OCI-LY7 (cell line): ENCODE measurements at regions not wholly inside any gene's neighbourhood (a gene's known extent, or its start where the extent isn't known, plus 50 kb on each side); places are given as distances from the start of the nearest gene placed in this dataset.
"Not testable (repeated sequence)": the region's sequence is repeated elsewhere in the genome, so short reads cannot be mapped to it uniquely, and the experiment has no call there.

Experiments
- BruUV-seq: library from RNA; stranded (reverse); fragments of 400-500 nt; replicated peaks from 2 replicates; lab custom pipeline; 2021; lab: Mats Ljungman, UMichigan
- CTCF ChIA-PET: fragments of 300-600 bp; sonication (Branson Sonifier 250); formaldehyde crosslinking; loops from one replicate; lab custom pipeline; 2022; ENCODE audit warnings: antibody characterized with exemption; ENCODE audit not compliant: unreplicated experiment; lab: Charles Lee
- POLR2A ChIA-PET: fragments of 300-600 bp; sonication (Branson Sonifier 250); formaldehyde crosslinking; loops from one replicate; lab custom pipeline; 2022; ENCODE audit warnings: antibody characterized with exemption; lab: Charles Lee
- DNase-seq: peaks from one replicate; pipeline ENCODE4 v3.0.0-alpha.2; 2015; ENCODE audit warnings: low spot score
- H2AFZ ChIP-seq: fragments of 200-600 bp; sonication (generic), shearing (Covaris generic); 2 replicates; pipeline ENCODE4 v1.6.1; 2014; ENCODE audit warnings: mild to moderate bottlenecking, antibody characterized with exemption, low read length, moderate library complexity
- H3K27ac ChIP-seq: fragments of 200-600 bp; sonication (generic); 2 replicates; pipeline ENCODE4 v1.5.1; 2014; ENCODE audit warnings: mixed run types, low read depth, mild to moderate bottlenecking, moderate library complexity, low read length, inconsistent platforms; ENCODE audit not compliant: poor library complexity, severe bottlenecking
- H3K36me3 ChIP-seq: fragments of 200-600 bp; sonication (generic); 2 replicates; pipeline ENCODE4 v1.6.1; 2014; ENCODE audit warnings: mild to moderate bottlenecking, antibody characterized with exemption, low read length, moderate library complexity, mixed read lengths; ENCODE audit not compliant: insufficient read depth
- H3K4me1 ChIP-seq: fragments of 200-600 bp; sonication (generic); 2 replicates; pipeline ENCODE4 v1.5.1; 2014; ENCODE audit warnings: mild to moderate bottlenecking, low read length; ENCODE audit not compliant: insufficient read depth, poor library complexity, severe bottlenecking
- H3K4me2 ChIP-seq: fragments of 200-600 bp; sonication (generic); 2 replicates; pipeline ENCODE4 v1.6.1; 2014; ENCODE audit warnings: mild to moderate bottlenecking, low read length
- H3K4me3 ChIP-seq: fragments of 200-600 bp; sonication (generic); 2 replicates; pipeline ENCODE4 v1.5.1; 2014; ENCODE audit warnings: mild to moderate bottlenecking, low read depth, low read length; ENCODE audit not compliant: poor library complexity, severe bottlenecking
- H3K79me2 ChIP-seq: fragments of 200-600 bp; sonication (generic); 2 replicates; pipeline ENCODE4 v1.6.1; 2016; ENCODE audit warnings: low read depth, mild to moderate bottlenecking, low read length, moderate library complexity, mixed read lengths; ENCODE audit not compliant: insufficient read depth
- H3K9me2 ChIP-seq: fragments of 200-600 bp; sonication (generic); 2 replicates; pipeline ENCODE4 v1.6.1; 2016; ENCODE audit warnings: mild to moderate bottlenecking, low read length, mixed read lengths; ENCODE audit not compliant: insufficient read depth
- H3K9me3 ChIP-seq: fragments of 200-600 bp; sonication (generic); 2 replicates; pipeline ENCODE4 v1.6.1; 2014; ENCODE audit warnings: mild to moderate bottlenecking, mixed run types, low read length, mixed read lengths
- H4K20me1 ChIP-seq: fragments of 200-600 bp; sonication (generic); 2 replicates; pipeline ENCODE4 v1.6.1; 2014; ENCODE audit warnings: mild to moderate bottlenecking, antibody characterized with exemption, low read length, moderate library complexity, mixed read lengths; ENCODE audit not compliant: insufficient read depth
- CTCF ChIP-seq: fragments of 200-600 bp; sonication (generic); conservative IDR thresholded peaks from 2 replicates; pipeline ENCODE4 v1.5.1; 2014; ENCODE audit warnings: mild to moderate bottlenecking, antibody characterized with exemption, low read length, moderate library complexity, mixed read lengths
- EZH2phosphoT487 ChIP-seq: fragments of 200-600 bp; sonication (generic); IDR thresholded peaks from 2 replicates; pipeline ENCODE4 v1.6.1; 2018; ENCODE audit warnings: low read depth, borderline replicate concordance, mild to moderate bottlenecking, mixed run types, antibody characterized with exemption, low read length, moderate library complexity, mixed read lengths
- intact Hi-C: fragments of 100-400 bp; cut with micrococcal nuclease; formaldehyde crosslinking; loops from one replicate; pipeline ENCODE4 v1.10.0; 2022; ENCODE audit not compliant: unreplicated experiment

GRCh38 chr5:32866138-32866537 is 155.0 kb downstream of the NPR3 start:
- Histone ChIP-seq H3K36me3 (no peaks in the 10 kb centered on the region), H3K9me2 (no peaks in the 10 kb centered on the region), H3K79me2 (no peaks in the 10 kb centered on the region), H3K4me2 (no peak overlapping the region), H3K4me1 (no peaks in the 10 kb centered on the region), H3K27ac (no peak overlapping the region), H3K4me3 (no peak overlapping the region), H2AFZ (no peak overlapping the region), H3K9me3 (no peaks in the 10 kb centered on the region), H4K20me1 (no peaks in the 10 kb centered on the region)
- POLR2A ChIA-PET: no interaction called here
- no peak for DNase-seq
- intact Hi-C loops: no loop called here
- no TSS peak for BruUV-seq
- CTCF ChIA-PET: no interaction called here
- TF ChIP-seq EZH2phosphoT487: no peak
- no peak for TF ChIP-seq CTCF

GRCh38 chr5:32869216-32869615 is 158.1 kb downstream of the NPR3 start:
- Histone ChIP-seq H3K79me2 (no peaks in the 10 kb centered on the region), H3K27ac (no peak overlapping the region), H3K4me2 (no peak overlapping the region), H3K4me1 (no peaks in the 10 kb centered on the region), H3K9me2 (no peaks in the 10 kb centered on the region), H3K4me3 (no peak overlapping the region), H4K20me1 (no peaks in the 10 kb centered on the region), H3K36me3 (no peaks in the 10 kb centered on the region), H2AFZ (no peak overlapping the region), H3K9me3 (no peaks in the 10 kb centered on the region)
- ChIA-PET CTCF (no interaction called here), POLR2A (no interaction called here)
- TF ChIP-seq EZH2phosphoT487: no peak
- TF ChIP-seq CTCF: no peak
- no TSS peak for BruUV-seq
- intact Hi-C loops: no loop called here
- no peak for DNase-seq

GRCh38 chr5:32876791-32877190 is 165.7 kb downstream of the NPR3 start:
- ChIA-PET POLR2A (no interaction called here), CTCF (no interaction called here)
- no peaks in the 10 kb centered on the region for H3K4me1 ChIP-seq
- H3K79me2 ChIP-seq: no peaks in the 10 kb centered on the region
- H3K9me3 ChIP-seq: no peaks in the 10 kb centered on the region
- no peaks in the 10 kb centered on the region for H3K36me3 ChIP-seq
- H3K4me2 ChIP-seq: no peak overlapping the region
- intact Hi-C loops: no loop called here
- TF ChIP-seq EZH2phosphoT487 (no peak), CTCF (no peak)
- H3K9me2 ChIP-seq: no peaks in the 10 kb centered on the region
- no peak overlapping the region for H3K27ac ChIP-seq
- H3K4me3 ChIP-seq: no peak overlapping the region
- DNase-seq: no peak
- H2AFZ ChIP-seq: no peak overlapping the region
- BruUV-seq: no TSS peak
- no peaks in the 10 kb centered on the region for H4K20me1 ChIP-seq

GRCh38 chr5:32879364-32879763 is 168.2 kb downstream of the NPR3 start:
- H3K27ac ChIP-seq: not testable (repeated sequence)

More at GRCh38 chr5:32879364-32879763, 168.2 kb downstream of the NPR3 start:
- BruUV-seq, H2AFZ ChIP-seq, H3K4me3 ChIP-seq, CTCF ChIA-PET, H3K79me2 ChIP-seq, DNase-seq, H3K4me2 ChIP-seq, POLR2A ChIA-PET, H3K9me2 ChIP-seq, H4K20me1 ChIP-seq, intact Hi-C loops, H3K36me3 ChIP-seq, H3K4me1 ChIP-seq, H3K9me3 ChIP-seq: not testable (repeated sequence)
